HG03575 (cell line): ENCODE measurements at regions not wholly inside any gene's neighbourhood (a gene's known extent, or its start where the extent isn't known, plus 50 kb on each side); places are given as distances from the start of the nearest gene placed in this dataset.

Experiments
- ATAC-seq: cut with Tn5 transposase; IDR thresholded peaks from one replicate; pipeline ENCODE4 v1.9.1; 2021; ENCODE audit not compliant: unreplicated experiment, insufficient number of reproducible peaks, low FRiP score; ENCODE audit errors: extremely low read depth

GRCh38 chr1:213724640-213725536 is 262.9 kb upstream of the PROX1 start:
- ATAC-seq: no peak

GRCh38 chr1:213727853-213728592 is 259.8 kb upstream of the PROX1 start:
- ATAC-seq: no peak

GRCh38 chr1:213728593-213729536 is 258.9 kb upstream of the PROX1 start:
- ATAC-seq: no peak

DNA sequence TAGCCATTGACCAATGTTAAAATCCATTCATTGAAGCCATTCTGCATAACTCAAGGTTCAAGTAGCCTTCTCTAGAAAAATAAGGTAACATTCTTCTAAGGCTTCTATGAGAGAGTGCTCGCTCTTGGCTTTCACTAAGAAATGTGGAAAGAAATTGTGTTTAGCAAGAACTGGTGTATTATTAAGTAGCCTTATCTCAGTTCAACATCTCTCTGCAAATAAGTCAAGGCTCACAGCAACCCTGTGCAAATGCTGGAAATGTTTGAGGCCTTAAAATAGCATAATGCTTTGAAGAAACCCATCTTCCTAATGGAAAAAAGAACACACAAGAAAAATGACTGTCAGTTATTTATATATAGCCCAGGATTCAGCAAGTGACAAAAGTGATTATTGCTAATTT is 254.1 kb upstream of the PROX1 start:
- no peak for ATAC-seq

GRCh38 chr1:213737398-213738035 is 250.3 kb upstream of the PROX1 start:
- no peak for ATAC-seq

DNA sequence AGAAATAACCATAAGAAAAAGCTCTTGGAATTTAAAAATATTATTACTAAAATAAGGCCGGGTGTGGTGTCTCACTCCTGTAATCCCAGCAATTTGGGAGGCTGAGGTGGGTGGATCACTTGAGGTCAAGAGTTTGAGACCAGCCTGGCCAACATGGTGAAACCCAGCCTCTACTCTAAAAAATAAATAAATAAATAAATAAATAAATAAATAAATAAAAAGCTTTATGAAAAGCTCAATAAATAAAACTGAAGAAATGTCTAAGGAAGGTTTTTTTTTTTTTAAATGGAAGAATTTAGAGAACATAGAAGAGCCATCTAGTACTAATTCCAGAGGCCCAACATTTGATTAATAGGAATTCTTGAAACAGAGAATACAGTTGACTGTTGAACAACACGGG is 249.1 kb upstream of the PROX1 start:
- ATAC-seq: no peak

- ATAC-seq: no peak
Observed at GRCh38 chr1:213742992-213743391, 244.8 kb upstream of the PROX1 start.

- no peak for ATAC-seq
Observed at GRCh38 chr1:213744780-213745179, 243.0 kb upstream of the PROX1 start.

DNA sequence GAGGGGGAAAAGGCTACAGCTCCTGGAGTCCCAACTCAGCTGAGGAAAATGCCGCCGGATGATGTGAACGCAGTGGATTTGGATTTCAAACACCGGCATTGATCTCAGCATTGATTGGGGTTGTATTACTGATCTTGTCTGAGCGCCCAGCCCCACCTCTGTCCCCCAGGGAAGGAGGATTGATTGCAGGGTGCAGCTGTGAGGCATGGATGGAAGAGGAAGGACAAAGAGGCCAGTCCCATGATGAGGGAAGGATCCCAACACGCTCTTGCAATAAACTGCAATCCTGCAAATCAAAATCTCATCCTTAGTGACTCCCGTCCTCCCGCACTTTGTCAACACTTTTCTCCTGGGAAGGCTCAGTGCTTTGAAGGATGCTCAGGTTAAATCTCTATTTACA is 242.3 kb upstream of the PROX1 start:
- ATAC-seq: no peak

DNA sequence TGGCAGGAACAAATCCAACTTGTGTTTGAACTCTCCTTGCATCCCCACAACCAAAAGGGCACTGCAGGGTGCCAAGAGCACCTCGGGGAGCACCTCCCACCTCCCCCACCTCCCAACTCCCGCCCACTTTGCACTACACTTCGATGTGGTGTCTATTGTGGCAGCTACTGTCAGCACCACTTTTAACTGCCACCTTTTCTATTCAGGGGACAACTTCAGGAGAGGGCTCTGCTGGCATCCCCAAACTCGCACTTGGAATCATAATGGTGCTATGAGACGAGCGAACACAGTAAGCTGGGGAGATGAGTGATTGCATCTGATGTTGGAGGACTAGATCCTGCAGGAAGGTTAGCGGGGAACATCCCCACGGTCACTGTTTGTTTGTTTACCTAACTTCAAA is 238.2 kb upstream of the PROX1 start:
- no peak for ATAC-seq

DNA sequence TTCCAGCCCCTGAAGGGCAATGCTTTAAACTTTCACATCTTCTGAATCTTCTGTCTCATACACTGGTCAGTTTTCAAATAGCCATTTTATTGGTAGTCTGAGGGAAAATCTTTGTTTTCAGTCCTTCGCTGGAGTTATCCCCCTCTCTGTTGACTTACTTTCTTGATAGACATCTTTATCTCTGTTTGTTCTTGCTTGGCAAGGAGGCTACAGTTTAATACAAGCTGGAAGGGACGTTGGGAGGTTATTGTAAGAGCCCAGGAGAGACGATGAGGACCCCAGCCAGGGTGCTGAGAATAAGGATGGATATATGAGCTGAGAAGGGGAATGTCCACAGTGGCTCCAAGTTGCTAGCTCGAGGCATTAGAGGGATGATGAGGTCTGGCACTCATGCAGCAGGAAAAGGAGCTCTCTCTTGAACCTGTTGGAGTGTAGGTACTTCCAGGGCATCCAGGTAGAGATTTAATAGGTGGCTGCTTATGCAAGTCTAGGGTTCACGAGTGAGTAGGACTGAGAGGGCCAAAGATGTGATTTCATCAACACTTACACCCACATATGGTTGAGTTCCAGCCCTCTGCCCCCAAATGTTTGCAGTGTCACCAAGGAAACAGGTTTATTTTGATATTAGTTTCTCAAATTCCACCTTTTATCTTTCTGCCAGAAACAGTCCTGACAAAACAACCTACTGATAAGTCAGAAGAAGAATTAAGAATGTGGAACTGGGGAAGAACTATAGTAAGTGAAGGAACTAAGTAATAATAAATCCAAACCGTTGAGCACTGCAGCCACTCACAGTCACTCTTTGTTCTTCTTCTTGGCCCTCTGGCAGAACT is 237.3 kb upstream of the PROX1 start:
- no peak for ATAC-seq

DNA sequence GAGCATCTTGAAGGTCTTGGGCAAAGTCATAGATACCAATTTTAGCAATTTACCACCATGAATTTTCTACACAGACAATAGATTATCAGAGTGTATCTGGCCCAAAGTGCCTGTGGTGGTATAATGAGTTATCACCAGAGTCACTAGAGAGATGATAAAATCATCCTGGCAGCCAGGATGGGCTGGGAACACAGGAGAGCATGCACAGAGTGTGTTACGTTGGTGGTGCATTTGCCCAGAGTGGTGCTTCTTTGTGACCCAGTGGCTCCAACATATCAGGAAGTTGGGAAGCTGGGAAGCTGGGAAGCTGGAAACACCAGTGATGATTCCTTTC is 236.7 kb upstream of the PROX1 start:
- no peak for ATAC-seq

DNA sequence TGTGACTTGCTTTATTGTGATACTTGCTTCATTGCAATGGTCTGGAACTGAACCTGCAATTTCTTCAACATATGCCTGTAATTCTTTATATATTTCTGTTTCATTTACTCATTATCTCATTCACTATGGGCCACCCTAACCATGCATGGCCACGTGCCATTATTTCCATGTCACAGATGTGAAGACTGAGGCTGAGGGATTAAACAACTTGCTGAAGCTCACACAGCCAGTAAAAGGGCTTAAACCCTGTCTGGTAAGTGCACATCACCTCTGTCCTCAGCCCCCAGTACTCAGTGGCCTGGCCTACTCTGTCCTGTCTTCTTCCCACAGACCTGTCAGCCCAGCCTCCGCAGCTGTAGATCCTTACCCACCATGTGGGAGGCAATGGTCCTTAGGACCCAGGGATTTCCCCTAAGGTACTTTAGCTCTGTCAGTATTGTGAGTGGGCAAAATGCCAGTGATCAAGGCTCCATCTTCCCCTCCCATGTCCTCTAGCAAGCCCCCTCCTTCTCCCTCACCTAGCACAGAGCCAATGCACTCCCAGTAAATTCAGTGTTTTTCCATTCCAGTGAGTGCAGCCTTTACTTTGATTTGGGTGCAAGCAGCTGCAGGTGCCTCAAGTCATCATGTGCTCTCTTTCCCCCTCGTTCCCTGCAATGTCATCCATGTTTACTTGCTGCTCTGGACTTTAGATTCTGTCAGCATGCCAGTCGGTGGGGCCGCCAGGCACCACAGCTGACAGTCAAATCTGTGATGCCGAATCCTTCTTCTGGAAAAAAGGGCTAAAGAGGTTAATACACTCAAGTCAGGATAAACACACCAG is 228.2 kb upstream of the PROX1 start:
- ATAC-seq: no peak

GRCh38 chr1:213761845-213762407 is 225.8 kb upstream of the PROX1 start:
- ATAC-seq: no peak

GRCh38 chr1:213767683-213768082 is 220.1 kb upstream of the PROX1 start:
- ATAC-seq: no peak

DNA sequence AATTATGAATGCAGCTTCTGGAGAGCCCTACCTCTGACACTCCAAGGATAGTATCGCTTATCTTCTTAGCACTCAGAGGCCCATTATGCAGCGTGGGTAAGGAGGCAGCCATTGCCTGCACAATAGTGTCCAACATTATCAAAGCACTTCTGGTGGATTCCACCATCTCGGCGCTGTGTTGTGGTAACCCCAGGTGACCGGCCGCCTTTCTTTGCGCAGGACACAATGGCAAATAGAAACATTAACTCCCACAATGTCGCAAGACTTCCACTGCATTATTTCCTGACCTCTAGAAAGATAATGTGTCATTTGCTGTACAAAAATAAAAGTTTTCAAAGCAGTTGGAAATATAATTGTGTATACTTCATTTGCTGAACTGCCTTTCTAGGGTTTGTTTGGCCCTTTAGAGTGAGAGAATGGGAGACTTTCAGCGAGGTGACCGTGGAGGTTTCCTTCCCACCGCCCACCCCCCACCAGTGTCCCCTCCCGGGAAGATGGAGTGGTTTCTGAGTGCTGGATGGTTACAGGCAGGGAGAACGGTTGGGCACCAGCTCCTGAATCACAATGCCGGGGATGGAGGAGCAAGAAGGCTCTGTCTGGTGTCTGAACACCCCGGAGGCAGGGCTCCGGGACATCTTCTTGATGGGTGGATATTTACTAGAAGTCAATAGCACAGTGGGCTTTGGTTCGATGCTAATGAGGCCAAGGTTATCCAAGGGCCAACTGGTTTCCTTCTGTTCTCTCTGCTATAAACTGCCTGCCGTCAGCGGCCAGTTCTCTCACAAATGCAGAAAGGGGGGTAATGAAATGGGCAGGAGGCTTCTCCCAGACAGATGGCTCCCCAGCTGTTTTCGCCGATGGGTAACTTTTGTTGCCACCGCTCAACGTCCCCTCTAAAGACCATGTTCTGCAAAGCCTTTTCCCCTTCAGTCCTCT is 215.4 kb upstream of the PROX1 start:
- ATAC-seq: no peak
